ENCODE measurements at regions not wholly inside any gene's neighbourhood (a gene's known extent, or its start where the extent isn't known, plus 50 kb on each side); places are given as distances from the start of the nearest gene placed in this dataset.
A peak's percentile ranks its signal among the peaks of the same experiment; 100 is the strongest.
"Not testable (repeated sequence)": the region's sequence is repeated elsewhere in the genome, so short reads cannot be mapped to it uniquely, and the experiment has no call there.

GRCh38 chr5:87198010-87198409 lies 69.7 kb upstream of the RASA1 start:
- DNase-seq = no peak

- not testable (repeated sequence) for DNase-seq
These were observed 68.4 kb upstream of the RASA1 start for GRCh38 chr5:87199246-87199645.

- DNase-seq = not testable (repeated sequence)
These were observed 68.0 kb upstream of the RASA1 start for GRCh38 chr5:87199704-87200103.

GRCh38 chr5:87210076-87210475 lies 57.6 kb upstream of the RASA1 start:
- no peak for DNase-seq

- DNase-seq = peak; percentile 40
These were observed 56.9 kb upstream of the RASA1 start for GRCh38 chr5:87210743-87211142.

GRCh38 chr5:87211676-87212075 lies 56.0 kb upstream of the RASA1 start:
- DNase-seq = no peak

- DNase-seq = not testable (repeated sequence)
These were observed 55.5 kb upstream of the RASA1 start for GRCh38 chr5:87212183-87212582.

- not testable (repeated sequence) for DNase-seq
These were observed 50.2 kb upstream of the RASA1 start for GRCh38 chr5:87217480-87217879.
